ENCODE measurements at regions not wholly inside any gene's neighbourhood (a gene's known extent, or its start where the extent isn't known, plus 50 kb on each side); places are given as distances from the start of the nearest gene placed in this dataset.
A peak's percentile ranks its signal among the peaks of the same experiment; 100 is the strongest.
"Not testable (repeated sequence)": the region's sequence is repeated elsewhere in the genome, so short reads cannot be mapped to it uniquely, and the experiment has no call there.

GRCh38 chr3:15983232-15983631 lies 185.5 kb upstream of the ANKRD28 start:
- DNase-seq (ENCODE audit: low read depth in 2 of 2) = peak in 1 of 2 donors; percentile 5

- DNase-seq (ENCODE audit: low read depth in 2 of 2) = no peak
Measured at GRCh38 chr3:15983693-15984092, 185.9 kb upstream of the ANKRD28 start.

- peak; percentile 5 to 12 for DNase-seq (ENCODE audit: low read depth in 2 of 2)
Measured at GRCh38 chr3:15989419-15989818, 185.1 kb upstream of the GALNT15 start.

GRCh38 chr3:15993660-15994059 lies 180.8 kb upstream of the GALNT15 start:
- DNase-seq (ENCODE audit: low read depth in 2 of 2) = not testable (repeated sequence)

- DNase-seq (ENCODE audit: low read depth in 2 of 2) = not testable (repeated sequence)
Measured at GRCh38 chr3:15996496-15996895, 178.0 kb upstream of the GALNT15 start.

GRCh38 chr3:15997274-15997943 lies 177.1 kb upstream of the GALNT15 start:
- DNase-seq (ENCODE audit: low read depth in 2 of 2) = no peak

GRCh38 chr3:15998911-15999310 lies 175.6 kb upstream of the GALNT15 start:
- DNase-seq (ENCODE audit: low read depth in 2 of 2) = no peak

GRCh38 chr3:16004812-16005211 lies 169.7 kb upstream of the GALNT15 start:
- DNase-seq (ENCODE audit: low read depth in 2 of 2) = no peak

- DNase-seq (ENCODE audit: low read depth in 2 of 2) = no peak
Measured at GRCh38 chr3:16011376-16011775, 163.1 kb upstream of the GALNT15 start.

- no peak for DNase-seq (ENCODE audit: low read depth in 2 of 2)
Measured at GRCh38 chr3:16012086-16012485, 162.4 kb upstream of the GALNT15 start.

GRCh38 chr3:16013568-16013967 lies 160.9 kb upstream of the GALNT15 start:
- peak; percentile 20 for DNase-seq (ENCODE audit: low read depth in 2 of 2)

- DNase-seq (ENCODE audit: low read depth in 2 of 2) = not testable (repeated sequence)
Measured at GRCh38 chr3:16021801-16022200, 152.7 kb upstream of the GALNT15 start.

GRCh38 chr3:16023881-16024280 lies 150.6 kb upstream of the GALNT15 start:
- DNase-seq (ENCODE audit: low read depth in 2 of 2) = not testable (repeated sequence)

- DNase-seq (ENCODE audit: low read depth in 2 of 2) = no peak
Measured at GRCh38 chr3:16024548-16024947, 149.9 kb upstream of the GALNT15 start.

GRCh38 chr3:16026753-16027152 lies 147.7 kb upstream of the GALNT15 start:
- no peak for DNase-seq (ENCODE audit: low read depth in 2 of 2)

GRCh38 chr3:16028604-16029003 lies 145.9 kb upstream of the GALNT15 start:
- DNase-seq (ENCODE audit: low read depth in 2 of 2) = no peak

- no peak for DNase-seq (ENCODE audit: low read depth in 2 of 2)
Measured at GRCh38 chr3:16030342-16030741, 144.1 kb upstream of the GALNT15 start.

GRCh38 chr3:16031434-16031833 lies 143.0 kb upstream of the GALNT15 start:
- DNase-seq (ENCODE audit: low read depth in 2 of 2) = no peak

GRCh38 chr3:16033889-16034687 lies 140.4 kb upstream of the GALNT15 start:
- no peak for DNase-seq (ENCODE audit: low read depth in 2 of 2)

GRCh38 chr3:16040991-16041390 lies 133.5 kb upstream of the GALNT15 start:
- DNase-seq (ENCODE audit: low read depth in 2 of 2) = no peak

- DNase-seq (ENCODE audit: low read depth in 2 of 2) = peak; percentile 83 to 88
Measured at GRCh38 chr3:16048435-16049318, 125.8 kb upstream of the GALNT15 start.

All from lung microvascular endothelial cell (primary cell).